ENCODE measurements at regions not wholly inside any gene's neighbourhood (a gene's known extent, or its start where the extent isn't known, plus 50 kb on each side); places are given as distances from the start of the nearest gene placed in this dataset.

DNA sequence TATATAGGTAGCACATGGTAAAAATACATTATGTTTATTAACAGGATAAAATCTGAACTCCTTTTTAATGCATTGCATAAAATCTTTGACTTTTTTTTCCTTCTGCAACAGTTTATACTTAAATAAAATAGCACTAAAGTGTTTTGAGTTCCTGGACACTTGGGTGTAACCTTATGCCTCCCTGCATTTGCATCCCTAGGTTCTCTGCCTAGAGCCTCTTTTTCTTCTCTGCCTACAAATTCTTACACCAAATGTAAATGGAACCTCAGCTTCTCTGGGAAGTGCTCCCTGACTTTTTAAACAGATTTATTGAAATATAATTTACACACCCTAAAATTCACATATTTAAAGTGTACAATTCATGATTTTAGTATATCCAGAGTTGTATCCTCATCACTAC is 1017.6 kb downstream of the CNTNAP5 start:
- TF ChIP-seq, protein P1, sequence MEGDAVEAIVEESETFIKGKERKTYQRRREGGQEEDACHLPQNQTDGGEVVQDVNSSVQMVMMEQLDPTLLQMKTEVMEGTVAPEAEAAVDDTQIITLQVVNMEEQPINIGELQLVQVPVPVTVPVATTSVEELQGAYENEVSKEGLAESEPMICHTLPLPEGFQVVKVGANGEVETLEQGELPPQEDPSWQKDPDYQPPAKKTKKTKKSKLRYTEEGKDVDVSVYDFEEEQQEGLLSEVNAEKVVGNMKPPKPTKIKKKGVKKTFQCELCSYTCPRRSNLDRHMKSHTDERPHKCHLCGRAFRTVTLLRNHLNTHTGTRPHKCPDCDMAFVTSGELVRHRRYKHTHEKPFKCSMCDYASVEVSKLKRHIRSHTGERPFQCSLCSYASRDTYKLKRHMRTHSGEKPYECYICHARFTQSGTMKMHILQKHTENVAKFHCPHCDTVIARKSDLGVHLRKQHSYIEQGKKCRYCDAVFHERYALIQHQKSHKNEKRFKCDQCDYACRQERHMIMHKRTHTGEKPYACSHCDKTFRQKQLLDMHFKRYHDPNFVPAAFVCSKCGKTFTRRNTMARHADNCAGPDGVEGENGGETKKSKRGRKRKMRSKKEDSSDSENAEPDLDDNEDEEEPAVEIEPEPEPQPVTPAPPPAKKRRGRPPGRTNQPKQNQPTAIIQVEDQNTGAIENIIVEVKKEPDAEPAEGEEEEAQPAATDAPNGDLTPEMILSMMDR (IDR thresholded peaks at IDR 0.05): no peak
- TF ChIP-seq POLR2AphosphoS5 (IDR thresholded peaks at IDR 0.05): no peak
- TF ChIP-seq POLR2A (IDR thresholded peaks at IDR 0.05): no peak
